LNCaP clone FGC (cell line): ENCODE measurements at regions not wholly inside any gene's neighbourhood (a gene's known extent, or its start where the extent isn't known, plus 50 kb on each side); places are given as distances from the start of the nearest gene placed in this dataset.

Source experiments
- DNase-seq: peaks from one replicate; pipeline ENCODE4 v3.0.0-alpha.2; 2011; ENCODE audit warnings: low read depth
- H3K4me3 ChIP-seq: 2 replicates; pipeline ENCODE4 v1.5.1; 2011; ENCODE audit warnings: mild to moderate bottlenecking, low read depth, low read length, control low read depth
- CTCF ChIP-seq: IDR thresholded peaks from 2 replicates; pipeline ENCODE4 v1.5.1; 2012; ENCODE audit warnings: mild to moderate bottlenecking; ENCODE audit not compliant: control insufficient read depth, insufficient read depth; ENCODE audit errors: extremely low read depth

- DNase-seq: no peak
- no peak overlapping the region for H3K4me3 ChIP-seq
- TF ChIP-seq CTCF: no peak
Measured at GRCh38 chr2:111701266-111701665, 182.7 kb downstream of the ANAPC1 start.

GRCh38 chr2:111701798-111702118 lies 182.2 kb downstream of the ANAPC1 start:
- no peak overlapping the region for H3K4me3 ChIP-seq
- no peak for TF ChIP-seq CTCF
- DNase-seq: no peak

- H3K4me3 ChIP-seq: no peak overlapping the region
- no peak for DNase-seq
- TF ChIP-seq CTCF: peak; percentile 68
Measured at GRCh38 chr2:111702119-111702803, 181.7 kb downstream of the ANAPC1 start.

GRCh38 chr2:111702804-111703196 lies 181.2 kb downstream of the ANAPC1 start:
- H3K4me3 ChIP-seq: no peak overlapping the region
- no peak for DNase-seq

GRCh38 chr2:111703759-111704158 lies 180.2 kb downstream of the ANAPC1 start:
- TF ChIP-seq CTCF: no peak
- no peak overlapping the region for H3K4me3 ChIP-seq
- no peak for DNase-seq

More at GRCh38 chr2:111702804-111703196, 181.2 kb downstream of the ANAPC1 start:
- no peak for TF ChIP-seq CTCF

GRCh38 chr2:111704246-111704645 lies 179.7 kb downstream of the ANAPC1 start:
- no peak for TF ChIP-seq CTCF
- no peak overlapping the region for H3K4me3 ChIP-seq
- DNase-seq: no peak

GRCh38 chr2:111705239-111705638 lies 178.8 kb downstream of the ANAPC1 start:
- no peak overlapping the region for H3K4me3 ChIP-seq
- no peak for TF ChIP-seq CTCF
- no peak for DNase-seq
